Coronary artery (tissue), 2 donors: ENCODE measurements at regions not wholly inside any gene's neighbourhood (a gene's known extent, or its start where the extent isn't known, plus 50 kb on each side); places are given as distances from the start of the nearest gene placed in this dataset.

ENCODE experiments used
- DNase-seq: peaks from one replicate; pipeline ENCODE4 v3.0.0-alpha.2; 2017; ENCODE audit warnings: low spot score
- H3K27ac ChIP-seq, 2 donors: fragments of 200-600 bp; sonication (generic); one replicate each; pipeline ENCODE4 v1.5.1; 2016 to 2019
- H3K4me3 ChIP-seq: fragments of 200-600 bp; sonication (generic); 2 replicates; pipeline ENCODE4 v1.5.1; 2016; ENCODE audit warnings: mild to moderate bottlenecking, moderate library complexity
- CTCF ChIP-seq: fragments of 200-600 bp; sonication (generic); IDR thresholded peaks from one replicate; pipeline ENCODE4 v1.5.1; 2019; ENCODE audit warnings: antibody characterized with exemption

DNA sequence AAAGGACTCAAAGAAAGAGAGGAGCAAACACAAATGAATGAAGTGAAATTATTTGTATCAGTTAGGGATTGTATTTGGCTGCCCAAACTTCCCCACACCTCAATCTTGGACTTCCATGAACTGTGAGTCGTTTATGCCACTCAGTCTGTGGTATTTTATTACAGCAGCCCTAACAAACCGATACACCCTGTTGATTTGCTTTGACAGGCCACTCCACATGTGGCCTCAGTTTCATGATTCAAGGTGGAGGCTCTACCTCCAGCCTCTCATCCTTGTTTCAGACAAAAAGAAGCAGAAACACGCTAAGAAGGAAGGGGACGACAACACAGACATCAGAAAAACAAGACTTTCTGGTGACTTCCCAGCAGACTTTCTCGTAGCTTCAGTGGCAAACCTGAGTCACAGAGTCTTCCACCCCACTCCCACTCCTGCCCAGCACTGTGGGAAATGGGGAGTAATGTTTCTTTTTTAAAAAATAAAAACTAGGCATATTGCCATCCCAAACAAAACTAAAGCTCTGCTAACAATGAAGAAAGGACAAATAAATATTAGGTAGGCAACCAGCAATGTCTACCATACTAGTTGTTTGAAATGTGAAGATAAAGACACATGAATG, 52.2 kb upstream of the ABCA1 start:
- H3K27ac ChIP-seq: no peak overlapping the region
- DNase-seq: no peak
- TF ChIP-seq CTCF: no peak
- no peak overlapping the region for H3K4me3 ChIP-seq

DNA sequence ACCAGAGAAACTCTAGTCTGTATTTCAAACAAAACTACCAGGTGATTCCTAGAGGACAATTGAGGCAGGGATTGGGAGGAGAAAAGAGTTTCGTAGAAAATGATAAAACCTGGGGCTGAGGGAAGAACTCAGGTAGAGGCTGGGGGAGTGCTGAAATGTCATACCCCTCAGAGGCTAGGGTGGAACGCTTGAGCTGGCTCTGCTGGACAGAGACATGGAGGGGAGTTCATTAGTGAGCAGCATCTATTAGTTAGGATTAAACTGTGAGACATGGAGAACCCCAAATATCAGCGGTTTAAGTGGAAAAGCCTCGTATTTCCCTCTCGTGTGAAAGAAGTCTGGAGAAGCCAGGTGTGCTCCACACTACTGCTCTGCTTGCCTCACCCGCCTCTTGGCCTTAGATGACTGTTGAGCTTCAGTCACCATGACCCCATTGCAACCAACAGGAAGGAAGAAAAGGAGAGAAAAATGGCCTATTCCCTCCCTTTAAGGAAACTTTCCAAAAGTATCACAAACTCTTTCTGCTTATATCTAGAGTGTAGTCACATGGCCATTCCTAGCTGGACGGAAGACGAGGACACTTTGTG, 53.7 kb upstream of the ABCA1 start:
- no peak for DNase-seq
- Histone ChIP-seq H3K4me3 (no peak overlapping the region), H3K27ac (no peak overlapping the region)
- TF ChIP-seq CTCF: no peak

DNA sequence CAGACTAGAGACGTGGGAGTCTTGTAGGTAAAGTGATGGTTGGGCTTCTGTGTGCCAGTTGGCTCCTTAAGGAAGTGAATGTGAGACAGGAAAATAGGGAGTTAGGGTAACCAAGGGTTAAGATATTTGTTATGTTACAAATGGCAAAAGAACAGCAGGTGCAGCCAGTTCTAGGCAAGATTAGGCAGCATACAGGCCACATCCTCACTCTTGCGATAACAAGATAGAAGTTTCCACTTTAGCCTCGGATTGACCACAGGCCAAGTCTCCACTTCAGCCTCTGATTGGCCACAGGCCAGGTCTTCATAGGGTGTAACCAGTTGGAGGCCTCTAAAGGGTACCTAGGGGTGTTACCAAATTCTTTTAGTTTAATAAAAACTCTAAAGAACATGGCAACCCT, 54.6 kb upstream of the ABCA1 start:
- Histone ChIP-seq H3K27ac (no peak overlapping the region), H3K4me3 (no peak overlapping the region)
- DNase-seq: no peak
- TF ChIP-seq CTCF: no peak

- no peak for DNase-seq
- no peak overlapping the region for H3K4me3 ChIP-seq
- H3K27ac ChIP-seq: no peak overlapping the region
Measured at GRCh38 chr9:104983491-104983890, 55.5 kb upstream of the ABCA1 start.

DNA sequence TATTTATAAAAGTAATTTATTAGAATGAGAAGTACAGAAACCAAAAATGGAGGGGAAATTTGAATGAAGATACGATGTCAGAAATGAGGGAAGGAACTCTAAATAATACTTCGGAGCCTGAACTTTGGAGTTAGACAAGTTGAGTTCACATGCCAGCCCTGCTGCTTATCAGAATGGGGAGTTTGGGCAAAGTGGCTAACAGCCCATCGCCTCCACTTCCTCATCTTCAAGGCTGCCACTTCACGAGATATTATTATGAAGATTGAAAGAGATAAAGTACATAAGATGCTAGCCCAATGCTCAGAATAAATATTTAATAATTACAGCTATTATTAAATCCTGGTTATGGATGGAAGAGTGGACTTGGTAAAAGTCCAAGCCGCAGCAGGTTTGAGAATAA, 56.2 kb upstream of the ABCA1 start:
- DNase-seq: no peak
- no peak overlapping the region for H3K27ac ChIP-seq
- H3K4me3 ChIP-seq: no peak overlapping the region
- TF ChIP-seq CTCF: no peak

More at GRCh38 chr9:104983491-104983890, 55.5 kb upstream of the ABCA1 start:
- no peak for TF ChIP-seq CTCF

DNA sequence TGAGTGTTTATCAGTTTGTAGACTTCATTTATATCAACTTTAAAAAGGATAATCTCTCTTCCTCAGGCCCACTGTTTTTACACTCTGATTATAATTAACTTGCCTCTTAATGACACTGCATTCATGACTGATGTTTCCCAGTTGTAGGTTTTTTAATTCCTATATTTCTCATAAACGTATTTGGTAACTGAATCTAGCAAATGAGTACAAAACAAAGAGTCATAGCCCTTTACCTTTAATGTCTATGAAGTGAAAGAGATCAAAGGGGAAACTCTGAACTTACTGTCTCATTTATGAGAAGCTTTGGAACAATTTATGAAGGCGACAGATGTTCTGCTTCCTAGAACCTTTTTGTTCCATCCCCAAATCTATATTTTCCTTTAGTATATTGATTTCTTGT, 56.6 kb upstream of the ABCA1 start:
- DNase-seq: no peak
- Histone ChIP-seq H3K4me3 (no peak overlapping the region), H3K27ac (no peak overlapping the region)
- TF ChIP-seq CTCF: no peak

- DNase-seq: no peak
- H3K4me3 ChIP-seq: no peak overlapping the region
- TF ChIP-seq CTCF: no peak
Measured at GRCh38 chr9:104984948-104985347, 57.0 kb upstream of the ABCA1 start.

More at GRCh38 chr9:104984948-104985347, 57.0 kb upstream of the ABCA1 start:
- H3K27ac ChIP-seq: no peak overlapping the region
